ENCODE measurements at regions not wholly inside any gene's neighbourhood (a gene's known extent, or its start where the extent isn't known, plus 50 kb on each side); places are given as distances from the start of the nearest gene placed in this dataset.

DNA sequence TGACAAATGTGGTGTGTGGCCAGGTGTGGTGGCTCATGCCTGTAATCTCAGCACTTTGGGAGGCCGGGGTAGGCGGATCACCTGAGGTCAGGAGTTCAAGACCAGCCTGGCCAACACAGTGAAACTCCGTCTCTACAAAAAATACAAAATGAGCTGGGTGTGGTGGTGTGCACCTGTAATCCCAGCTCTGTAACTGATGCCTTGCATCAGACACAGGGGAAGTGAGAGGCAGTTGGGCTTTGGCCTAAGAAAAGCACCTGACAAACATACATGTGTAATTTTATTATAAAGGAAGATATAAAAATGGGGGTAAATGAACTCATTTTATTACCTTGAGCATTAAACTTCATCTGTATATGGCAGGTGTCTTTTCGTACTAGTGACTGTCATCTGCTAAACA, 66.7 kb upstream of the FAM136A start:
- intact Hi-C loops (cut with DNase I), result no loop called here
- WGBS, 3 donors, result 67 to 78% (median 69%) methylated on average over 4 of the region's 4 CpGs
- peaks cover 0 to 2% (median 0%) of the 10 kb centered on the region in 3 donors for H3K27me3 ChIP-seq (ENCODE audit: insufficient read depth in 3 of 3, low read length in 2 of 3)
- no peaks in the 10 kb centered on the region for H3K4me1 ChIP-seq
- DNase-seq, result no peak
- ATAC-seq, result no peak
- H3K4me3 ChIP-seq, result no peak overlapping the region
- no peak for TF ChIP-seq CTCF (IDR thresholded peaks at IDR 0.05)
- H3K36me3 ChIP-seq (ENCODE audit: insufficient read depth in 1 of 2, low read depth in 1 of 2), result no peaks in the 10 kb centered on the region
- H3K27ac ChIP-seq, result no peak overlapping the region
- H3K9me3 ChIP-seq, result no peaks in the 10 kb centered on the region

- Histone ChIP-seq H3K4me3 (no peak overlapping the region), H3K27me3 (ENCODE audit: insufficient read depth in 3 of 3, low read length in 2 of 3) (peaks cover 0 to 2% (median 0%) of the 10 kb centered on the region in 3 donors), H3K27ac (no peak overlapping the region), H3K4me1 (no peaks in the 10 kb centered on the region), H3K36me3 (ENCODE audit: insufficient read depth in 1 of 2, low read depth in 1 of 2) (no peaks in the 10 kb centered on the region), H3K9me3 (no peaks in the 10 kb centered on the region)
- intact Hi-C loops (cut with DNase I), result no loop called here
- DNase-seq, result no peak
- WGBS, 3 donors, result 34 to 48% (median 37%) methylated on average over 8 of the region's 8 CpGs
- TF ChIP-seq CTCF (IDR thresholded peaks at IDR 0.05), result no peak
- ATAC-seq, result no peak
Observed at GRCh38 chr2:70367722-70368323, 66.0 kb upstream of the FAM136A start.

DNA sequence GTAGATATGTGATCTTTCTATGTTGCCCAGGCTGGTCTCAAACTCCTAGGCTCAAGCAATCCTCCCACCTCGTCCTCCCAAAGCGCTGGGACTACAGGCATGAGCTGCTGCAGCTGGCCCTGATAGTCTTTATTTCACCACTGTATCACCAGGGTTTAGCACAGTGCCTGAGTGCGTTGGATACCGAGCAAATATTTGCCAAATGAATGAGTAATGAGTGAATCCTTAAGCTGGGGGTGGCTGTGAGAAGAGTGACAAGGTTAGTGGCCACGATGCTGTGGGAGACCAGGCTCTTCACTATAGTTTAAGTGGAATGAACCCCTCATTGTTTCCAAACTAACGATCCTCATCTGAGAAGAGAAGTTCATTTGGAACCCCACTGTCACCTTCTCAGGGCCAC, 60.8 kb upstream of the FAM136A start:
- ATAC-seq (no peak), DNase-seq (no peak)
- intact Hi-C loops (cut with DNase I), result no loop called here
- WGBS, 3 donors, result 69 to 75% (median 74%) methylated on average over 6 of the region's 6 CpGs
- no peak overlapping the region for H3K4me3 ChIP-seq
- TF ChIP-seq CTCF (IDR thresholded peaks at IDR 0.05), result no peak
- H3K27ac ChIP-seq, result no peak overlapping the region
- H3K36me3 ChIP-seq (ENCODE audit: insufficient read depth in 1 of 2, low read depth in 1 of 2), result no peaks in the 10 kb centered on the region
- H3K9me3 ChIP-seq, result no peaks in the 10 kb centered on the region
- H3K4me1 ChIP-seq, result no peaks in the 10 kb centered on the region
- H3K27me3 ChIP-seq (ENCODE audit: insufficient read depth in 3 of 3, low read length in 2 of 3), result peaks cover 0 to 2% (median 0%) of the 10 kb centered on the region in 3 donors

GRCh38 chr2:70360661-70361270, 58.9 kb upstream of the FAM136A start:
- WGBS, 3 donors, result 81 to 90% (median 84%) methylated on average over 3 of the region's 3 CpGs
- no peak for ATAC-seq

More at GRCh38 chr2:70360661-70361270, 58.9 kb upstream of the FAM136A start:
- Histone ChIP-seq H3K36me3 (ENCODE audit: insufficient read depth in 1 of 2, low read depth in 1 of 2) (no peaks in the 10 kb centered on the region), H3K9me3 (no peaks in the 10 kb centered on the region), H3K27ac (no peak overlapping the region), H3K4me1 (no peaks in the 10 kb centered on the region), H3K4me3 (no peak overlapping the region), H3K27me3 (ENCODE audit: insufficient read depth in 3 of 3, low read length in 2 of 3) (peaks cover 0 to 2% (median 0%) of the 10 kb centered on the region in 3 donors)
- DNase-seq, result no peak
- intact Hi-C loops (cut with DNase I), result no loop called here
- no peak for TF ChIP-seq CTCF (IDR thresholded peaks at IDR 0.05)

All from psoas muscle (tissue), 7 donors.